Neural cell (in vitro differentiated cells): ENCODE measurements at regions not wholly inside any gene's neighbourhood (a gene's known extent, or its start where the extent isn't known, plus 50 kb on each side); places are given as distances from the start of the nearest gene placed in this dataset.

Experiments
- H2AFZ ChIP-seq: fragments of 200-600, 300-800 bp; sonication (generic), shearing (Covaris generic); 2 replicates; pipeline ENCODE4 v1.6.0; 2014; ENCODE audit warnings: low read depth, mild to moderate bottlenecking, antibody characterized with exemption, low read length, moderate library complexity
- H3F3A ChIP-seq: fragments of 200-600 bp; shearing (Covaris generic); 2 replicates; pipeline ENCODE4 v1.6.1; 2016; ENCODE audit warnings: mild to moderate bottlenecking, moderate library complexity, mixed read lengths, antibody characterized with exemption, low read length; ENCODE audit not compliant: insufficient read depth, poor library complexity, severe bottlenecking
- H3K27ac ChIP-seq: fragments of 200-600, 300-800 bp; sonication (generic), shearing (Covaris generic); 2 replicates; pipeline ENCODE4 v1.5.1; 2014; ENCODE audit warnings: mild to moderate bottlenecking, low read length, moderate library complexity
- H3K27me3 ChIP-seq: fragments of 300-800, 200-600 bp; sonication (generic), shearing (Covaris generic); 2 replicates; pipeline ENCODE4 v1.6.0; 2014; ENCODE audit warnings: mild to moderate bottlenecking, low read depth, low read length, moderate library complexity; ENCODE audit not compliant: insufficient read depth
- H3K36me3 ChIP-seq: fragments of 300-800, 200-600 bp; sonication (generic), shearing (Covaris generic); 2 replicates; pipeline ENCODE4 v1.5.1; 2014; ENCODE audit warnings: mild to moderate bottlenecking, antibody characterized with exemption, low read length, moderate library complexity; ENCODE audit not compliant: insufficient read depth
- H3K4me2 ChIP-seq: fragments of 300-800, 200-600 bp; sonication (generic), shearing (Covaris generic); 2 replicates; pipeline ENCODE4 v1.6.0; 2014; ENCODE audit warnings: mild to moderate bottlenecking, low read length
- H3K4me3 ChIP-seq: fragments of 300-800, 200-600 bp; sonication (generic), shearing (Covaris generic); 2 replicates; pipeline ENCODE4 v1.5.1; 2014; ENCODE audit warnings: mild to moderate bottlenecking, low read length, moderate library complexity
- H3K79me2 ChIP-seq: fragments of 200-600 bp; shearing (Covaris generic); replicated peaks from 2 replicates; pipeline ENCODE4 v1.6.0; 2014; ENCODE audit warnings: mild to moderate bottlenecking, low read length, moderate library complexity; ENCODE audit not compliant: insufficient read depth
- H3K9ac ChIP-seq: fragments of 300-800, 200-600 bp; sonication (generic), shearing (Covaris generic); 2 replicates; pipeline ENCODE4 v1.6.1; 2016; ENCODE audit warnings: mild to moderate bottlenecking, low read length, mixed read lengths
- H3K9me2 ChIP-seq: fragments of 200-600 bp; shearing (Covaris generic); 2 replicates; pipeline ENCODE4 v1.6.1; 2016; ENCODE audit warnings: mild to moderate bottlenecking, low read length, mixed read lengths; ENCODE audit not compliant: insufficient read depth
- H3K9me3 ChIP-seq: fragments of 200-600, 300-800 bp; sonication (generic), shearing (Covaris generic); 2 replicates; pipeline ENCODE4 v1.6.1; 2016; ENCODE audit warnings: mild to moderate bottlenecking, mixed run types, low read length, moderate library complexity, mixed read lengths
- H4K20me1 ChIP-seq: fragments of 200-600 bp; shearing (Covaris generic); 2 replicates; pipeline ENCODE4 v1.6.1; 2016; ENCODE audit warnings: mild to moderate bottlenecking, mixed run types; ENCODE audit not compliant: insufficient read depth
- EP300 ChIP-seq: fragments of 450-650 bp; conservative IDR thresholded peaks from 2 replicates; pipeline ENCODE4 v1.6.1; 2014; ENCODE audit warnings: antibody characterized with exemption, mild to moderate bottlenecking, moderate library complexity; ENCODE audit not compliant: poor library complexity, severe bottlenecking
- EZH2 ChIP-seq: fragments of 200-600, 300-800 bp; shearing (Covaris generic), sonication (generic); IDR thresholded peaks from 2 replicates; pipeline ENCODE4 v1.6.1; 2014; ENCODE audit warnings: antibody characterized with exemption, low read length, borderline replicate concordance, mild to moderate bottlenecking; ENCODE audit not compliant: insufficient read depth, poor library complexity, severe bottlenecking
- MXI1 ChIP-seq: fragments of 450-650 bp; conservative IDR thresholded peaks from 2 replicates; pipeline ENCODE4 v1.6.1; 2014; ENCODE audit warnings: antibody characterized with exemption, mild to moderate bottlenecking; ENCODE audit not compliant: poor library complexity, severe bottlenecking
- POLR2AphosphoS5 ChIP-seq: IDR thresholded peaks from 2 replicates; pipeline ENCODE4 v1.6.1; 2012
- RAD21 ChIP-seq: fragments of 450-650 bp; conservative IDR thresholded peaks from 2 replicates; pipeline ENCODE4 v1.6.1; 2014; ENCODE audit warnings: antibody characterized with exemption, mild to moderate bottlenecking, moderate library complexity
- SMC3 ChIP-seq: fragments of 450-650 bp; conservative IDR thresholded peaks from 2 replicates; pipeline ENCODE4 v1.6.1; 2014; ENCODE audit warnings: antibody characterized with exemption, mild to moderate bottlenecking, moderate library complexity; ENCODE audit not compliant: poor library complexity
- TAF1 ChIP-seq: IDR thresholded peaks from 2 replicates; pipeline ENCODE4 v1.6.1; 2012; ENCODE audit warnings: low read depth
- TF ChIP-seq, protein P1 (sequence below): fragments of 450-650 bp; IDR thresholded peaks from 2 replicates; pipeline ENCODE4 v1.5.1; 2014; ENCODE audit warnings: antibody characterized with exemption, mild to moderate bottlenecking, moderate library complexity; ENCODE audit not compliant: poor library complexity, severe bottlenecking
- TF ChIP-seq, protein P2 (sequence below): IDR thresholded peaks from 2 replicates; pipeline ENCODE4 v1.6.1; 2012; ENCODE audit warnings: borderline replicate concordance

DNA sequence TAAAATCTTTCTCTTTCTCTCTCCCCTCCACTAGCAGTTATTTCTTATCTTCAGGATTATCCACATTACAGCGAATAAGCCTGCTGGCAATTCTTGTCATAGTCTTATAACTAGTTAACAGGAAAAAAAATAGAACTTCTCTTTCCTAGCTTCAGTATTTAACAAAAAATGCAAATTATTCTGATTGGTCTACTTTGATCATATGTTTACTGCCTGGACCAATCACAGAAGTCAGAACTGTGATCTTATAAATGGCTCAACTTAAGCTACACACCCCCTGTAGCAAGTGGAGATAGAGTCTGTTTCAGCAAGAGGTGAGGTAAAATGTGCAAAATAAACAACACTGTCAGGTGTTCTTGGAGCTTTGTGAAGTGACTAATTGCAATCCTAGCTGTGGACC, 389.4 kb upstream of the TUSC1 start:
- H3K9me3 ChIP-seq: no peaks in the 10 kb centered on the region
- H3K36me3 ChIP-seq: no peaks in the 10 kb centered on the region
- no peaks in the 10 kb centered on the region for H3F3A ChIP-seq
- H3K9me2 ChIP-seq: no peaks in the 10 kb centered on the region
- no peak overlapping the region for H2AFZ ChIP-seq
- H3K9ac ChIP-seq: no peak overlapping the region
- no peak for TF ChIP-seq MXI1
- TF ChIP-seq POLR2AphosphoS5: no peak
- no peak for TF ChIP-seq EZH2
- no peaks in the 10 kb centered on the region for H4K20me1 ChIP-seq
- no peaks in the 10 kb centered on the region for H3K27me3 ChIP-seq
- H3K4me3 ChIP-seq: no peak overlapping the region
- no peak overlapping the region for H3K4me2 ChIP-seq
- no peaks in the 10 kb centered on the region for H3K79me2 ChIP-seq
- no peak overlapping the region for H3K27ac ChIP-seq

GRCh38 chr9:26066237-26066636, 388.0 kb upstream of the TUSC1 start:
- no peaks in the 10 kb centered on the region for H3K36me3 ChIP-seq
- H3K9me3 ChIP-seq: no peaks in the 10 kb centered on the region
- no peaks in the 10 kb centered on the region for H3F3A ChIP-seq
- H3K9me2 ChIP-seq: no peaks in the 10 kb centered on the region
- no peak overlapping the region for H3K4me3 ChIP-seq
- no peaks in the 10 kb centered on the region for H3K79me2 ChIP-seq
- TF ChIP-seq TAF1 (no peak), RAD21 (no peak), SMC3 (no peak), EP300 (no peak), POLR2AphosphoS5 (no peak), MXI1 (no peak), EZH2 (no peak)
- TF ChIP-seq, protein P1, sequence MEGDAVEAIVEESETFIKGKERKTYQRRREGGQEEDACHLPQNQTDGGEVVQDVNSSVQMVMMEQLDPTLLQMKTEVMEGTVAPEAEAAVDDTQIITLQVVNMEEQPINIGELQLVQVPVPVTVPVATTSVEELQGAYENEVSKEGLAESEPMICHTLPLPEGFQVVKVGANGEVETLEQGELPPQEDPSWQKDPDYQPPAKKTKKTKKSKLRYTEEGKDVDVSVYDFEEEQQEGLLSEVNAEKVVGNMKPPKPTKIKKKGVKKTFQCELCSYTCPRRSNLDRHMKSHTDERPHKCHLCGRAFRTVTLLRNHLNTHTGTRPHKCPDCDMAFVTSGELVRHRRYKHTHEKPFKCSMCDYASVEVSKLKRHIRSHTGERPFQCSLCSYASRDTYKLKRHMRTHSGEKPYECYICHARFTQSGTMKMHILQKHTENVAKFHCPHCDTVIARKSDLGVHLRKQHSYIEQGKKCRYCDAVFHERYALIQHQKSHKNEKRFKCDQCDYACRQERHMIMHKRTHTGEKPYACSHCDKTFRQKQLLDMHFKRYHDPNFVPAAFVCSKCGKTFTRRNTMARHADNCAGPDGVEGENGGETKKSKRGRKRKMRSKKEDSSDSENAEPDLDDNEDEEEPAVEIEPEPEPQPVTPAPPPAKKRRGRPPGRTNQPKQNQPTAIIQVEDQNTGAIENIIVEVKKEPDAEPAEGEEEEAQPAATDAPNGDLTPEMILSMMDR: no peak
- TF ChIP-seq, protein P2, sequence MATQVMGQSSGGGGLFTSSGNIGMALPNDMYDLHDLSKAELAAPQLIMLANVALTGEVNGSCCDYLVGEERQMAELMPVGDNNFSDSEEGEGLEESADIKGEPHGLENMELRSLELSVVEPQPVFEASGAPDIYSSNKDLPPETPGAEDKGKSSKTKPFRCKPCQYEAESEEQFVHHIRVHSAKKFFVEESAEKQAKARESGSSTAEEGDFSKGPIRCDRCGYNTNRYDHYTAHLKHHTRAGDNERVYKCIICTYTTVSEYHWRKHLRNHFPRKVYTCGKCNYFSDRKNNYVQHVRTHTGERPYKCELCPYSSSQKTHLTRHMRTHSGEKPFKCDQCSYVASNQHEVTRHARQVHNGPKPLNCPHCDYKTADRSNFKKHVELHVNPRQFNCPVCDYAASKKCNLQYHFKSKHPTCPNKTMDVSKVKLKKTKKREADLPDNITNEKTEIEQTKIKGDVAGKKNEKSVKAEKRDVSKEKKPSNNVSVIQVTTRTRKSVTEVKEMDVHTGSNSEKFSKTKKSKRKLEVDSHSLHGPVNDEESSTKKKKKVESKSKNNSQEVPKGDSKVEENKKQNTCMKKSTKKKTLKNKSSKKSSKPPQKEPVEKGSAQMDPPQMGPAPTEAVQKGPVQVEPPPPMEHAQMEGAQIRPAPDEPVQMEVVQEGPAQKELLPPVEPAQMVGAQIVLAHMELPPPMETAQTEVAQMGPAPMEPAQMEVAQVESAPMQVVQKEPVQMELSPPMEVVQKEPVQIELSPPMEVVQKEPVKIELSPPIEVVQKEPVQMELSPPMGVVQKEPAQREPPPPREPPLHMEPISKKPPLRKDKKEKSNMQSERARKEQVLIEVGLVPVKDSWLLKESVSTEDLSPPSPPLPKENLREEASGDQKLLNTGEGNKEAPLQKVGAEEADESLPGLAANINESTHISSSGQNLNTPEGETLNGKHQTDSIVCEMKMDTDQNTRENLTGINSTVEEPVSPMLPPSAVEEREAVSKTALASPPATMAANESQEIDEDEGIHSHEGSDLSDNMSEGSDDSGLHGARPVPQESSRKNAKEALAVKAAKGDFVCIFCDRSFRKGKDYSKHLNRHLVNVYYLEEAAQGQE: no peak
- no peaks in the 10 kb centered on the region for H3K27me3 ChIP-seq
- H3K9ac ChIP-seq: no peak overlapping the region
- H3K27ac ChIP-seq: no peak overlapping the region
- no peak overlapping the region for H2AFZ ChIP-seq
- H4K20me1 ChIP-seq: no peaks in the 10 kb centered on the region
- H3K4me2 ChIP-seq: no peak overlapping the region

GRCh38 chr9:26061948-26062575, 383.8 kb upstream of the TUSC1 start:
- H4K20me1 ChIP-seq: no peaks in the 10 kb centered on the region
- H3F3A ChIP-seq: no peaks in the 10 kb centered on the region
- H3K27ac ChIP-seq: no peak overlapping the region
- H3K9ac ChIP-seq: no peak overlapping the region
- H3K4me2 ChIP-seq: no peak overlapping the region
- TF ChIP-seq SMC3 (no peak), TAF1 (no peak), MXI1 (no peak), POLR2AphosphoS5 (no peak)
- TF ChIP-seq, protein P1: no peak
- H2AFZ ChIP-seq: no peak overlapping the region
- H3K79me2 ChIP-seq: no peaks in the 10 kb centered on the region
- H3K36me3 ChIP-seq: no peaks in the 10 kb centered on the region
- no peaks in the 10 kb centered on the region for H3K9me3 ChIP-seq
- H3K4me3 ChIP-seq: no peak overlapping the region
- H3K27me3 ChIP-seq: no peaks in the 10 kb centered on the region
- no peaks in the 10 kb centered on the region for H3K9me2 ChIP-seq
